ENCODE measurements at regions not wholly inside any gene's neighbourhood (a gene's known extent, or its start where the extent isn't known, plus 50 kb on each side); places are given as distances from the start of the nearest gene placed in this dataset.

GRCh38 chr1:240004086-240004749, 87.5 kb upstream of the FMN2 start:
- no peak for TF ChIP-seq NR3C1 (CRISPR knock-in tag; conservative IDR thresholded peaks at IDR 0.05; ENCODE audit: low read depth)
- no peak for TF ChIP-seq MAX (CRISPR knock-in tag; IDR thresholded peaks at IDR 0.05)
- no peak for TF ChIP-seq GABPB1 (CRISPR knock-in tag; IDR thresholded peaks at IDR 0.05)
- no peak for TF ChIP-seq ETV6 (CRISPR knock-in tag; IDR thresholded peaks at IDR 0.05)
- TF ChIP-seq CTCF (IDR thresholded peaks at IDR 0.05), result peak; percentile 91
- no peak for TF ChIP-seq PRDM15 (CRISPR knock-in tag; IDR thresholded peaks at IDR 0.05)
- no peak for TF ChIP-seq JUN (CRISPR knock-in tag; IDR thresholded peaks at IDR 0.05)
- TF ChIP-seq NFYB (CRISPR knock-in tag; conservative IDR thresholded peaks at IDR 0.05; ENCODE audit: low read depth), result no peak
- no peak for TF ChIP-seq NFE2L1 (CRISPR knock-in tag; IDR thresholded peaks at IDR 0.05)
- TF ChIP-seq USF2 (CRISPR knock-in tag; IDR thresholded peaks at IDR 0.05), result no peak
- no peak for TF ChIP-seq KAT7 (CRISPR knock-in tag; IDR thresholded peaks at IDR 0.05; ENCODE audit: borderline replicate concordance)

All from WTC11 (cell line).